SK-N-SH treated with all-trans-retinoic acid at 6 μM for 48 hours (cell line): ENCODE measurements at regions not wholly inside any gene's neighbourhood (a gene's known extent, or its start where the extent isn't known, plus 50 kb on each side); places are given as distances from the start of the nearest gene placed in this dataset.
"Not testable (repeated sequence)": the region's sequence is repeated elsewhere in the genome, so short reads cannot be mapped to it uniquely, and the experiment has no call there.

ENCODE experiments used
- ATAC-seq: fragments of 200-7000 bp; cut with Tn5 transposase; 3 replicates; pipeline ENCODE4 v1.9.1; 2020; ENCODE audit warnings: mild to moderate bottlenecking, moderate library complexity
- ARNTL ChIP-seq: fragments of 450-650 bp; formaldehyde crosslinking; IDR thresholded peaks from 2 replicates; pipeline ENCODE4 v1.5.0; 2020; ENCODE audit warnings: low read depth, mild to moderate bottlenecking, moderate library complexity, borderline replicate concordance
- BACH2 ChIP-seq: fragments of 250-450 bp; sonication (Bioruptor Pico); IDR thresholded peaks from 2 replicates; pipeline ENCODE4 v1.9.0; 2021; ENCODE audit warnings: mild to moderate bottlenecking, borderline replicate concordance
- CREB5 ChIP-seq: fragments of 250-450 bp; sonication (Bioruptor Pico); IDR thresholded peaks from 2 replicates; pipeline ENCODE4 v1.5.1; 2020; ENCODE audit warnings: low read depth, mild to moderate bottlenecking, moderate library complexity
- CSDC2 ChIP-seq: fragments of 250-450 bp; sonication (Bioruptor Pico); IDR thresholded peaks from 2 replicates; pipeline ENCODE4 v1.5.0; 2020; ENCODE audit warnings: mild to moderate bottlenecking, moderate library complexity
- CSRNP3 ChIP-seq: fragments of 250-450 bp; sonication (Bioruptor Pico); IDR thresholded peaks from 2 replicates; pipeline ENCODE4 v1.5.1; 2021; ENCODE audit warnings: mild to moderate bottlenecking, moderate library complexity
- ESRRG ChIP-seq: fragments of 250-450 bp; sonication (Bioruptor Pico); IDR thresholded peaks from 2 replicates; pipeline ENCODE4 v1.6.1; 2021; ENCODE audit warnings: mild to moderate bottlenecking
- GLIS3 ChIP-seq: fragments of 250-450 bp; sonication (Bioruptor Pico); IDR thresholded peaks from 2 replicates; pipeline ENCODE4 v1.5.0; 2020; ENCODE audit warnings: mild to moderate bottlenecking, moderate library complexity
- ISL1 ChIP-seq: fragments of 250-450 bp; sonication (Bioruptor Pico); IDR thresholded peaks from 2 replicates; pipeline ENCODE4 v2.1.2; 2022; ENCODE audit warnings: mild to moderate bottlenecking, moderate library complexity
- POU6F1 ChIP-seq: fragments of 250-450 bp; sonication (Bioruptor Pico); IDR thresholded peaks from 2 replicates; pipeline ENCODE4 v1.8.0; 2021; ENCODE audit warnings: low read depth, mild to moderate bottlenecking, moderate library complexity, borderline replicate concordance
- PPARA ChIP-seq: fragments of 250-450 bp; sonication (Bioruptor Pico); IDR thresholded peaks from 2 replicates; pipeline ENCODE4 v1.5.0; 2020; ENCODE audit warnings: mild to moderate bottlenecking, borderline replicate concordance
- RARB ChIP-seq: fragments of 250-450 bp; sonication (Bioruptor Pico); IDR thresholded peaks from 2 replicates; pipeline ENCODE4 v1.8.0; 2021; ENCODE audit warnings: mild to moderate bottlenecking, moderate library complexity
- SNAI2 ChIP-seq: fragments of 250-450 bp; sonication (Bioruptor Pico); IDR thresholded peaks from 2 replicates; pipeline ENCODE4 v1.5.0; 2020; ENCODE audit warnings: mild to moderate bottlenecking, moderate library complexity
- TCF4 ChIP-seq: fragments of 250-450 bp; sonication (Bioruptor Pico); IDR thresholded peaks from 2 replicates; pipeline ENCODE4 v1.8.0; 2021; ENCODE audit warnings: mild to moderate bottlenecking, moderate library complexity, borderline replicate concordance
- TOX ChIP-seq: fragments of 250-450 bp; sonication (Bioruptor Pico); IDR thresholded peaks from 2 replicates; pipeline ENCODE4 v1.8.0; 2021; ENCODE audit warnings: mild to moderate bottlenecking, moderate library complexity, borderline replicate concordance
- TSHZ2 ChIP-seq: fragments of 250-450 bp; sonication (Bioruptor Pico); IDR thresholded peaks from 2 replicates; pipeline ENCODE4 v1.5.0; 2020; ENCODE audit warnings: mild to moderate bottlenecking, moderate library complexity
- ZC3H10 ChIP-seq: fragments of 250-450 bp; sonication (Bioruptor Pico); IDR thresholded peaks from 2 replicates; pipeline ENCODE4 v1.5.1; 2021; ENCODE audit warnings: mild to moderate bottlenecking, moderate library complexity
- ZFP3 ChIP-seq: fragments of 250-450 bp; sonication (Bioruptor Pico); IDR thresholded peaks from 2 replicates; pipeline ENCODE4 v1.5.0; 2020; ENCODE audit warnings: mild to moderate bottlenecking, moderate library complexity
- ZFP30 ChIP-seq: fragments of 450-650 bp; formaldehyde crosslinking; IDR thresholded peaks from 2 replicates; pipeline ENCODE4 v1.5.0; 2022; ENCODE audit warnings: mild to moderate bottlenecking, moderate library complexity
- ZNF565 ChIP-seq: fragments of 450-650 bp; formaldehyde crosslinking; conservative IDR thresholded peaks from 2 replicates; pipeline ENCODE4 v1.5.0; 2020; ENCODE audit warnings: low read depth, mild to moderate bottlenecking, moderate library complexity
- ZNF70 ChIP-seq: fragments of 450-650 bp; formaldehyde crosslinking; IDR thresholded peaks from 2 replicates; pipeline ENCODE4 v1.5.0; 2020; ENCODE audit warnings: mild to moderate bottlenecking, moderate library complexity
- ZNF8 ChIP-seq: fragments of 450-650 bp; formaldehyde crosslinking; IDR thresholded peaks from 2 replicates; pipeline ENCODE4 v1.5.0; 2020; ENCODE audit warnings: mild to moderate bottlenecking, moderate library complexity

GRCh38 chr9:101930783-101931182 lies 192.3 kb upstream of the GRIN3A start:
- no peak for ATAC-seq
- no peak for TF ChIP-seq SNAI2 (CRISPR knock-in tag)
- no peak for TF ChIP-seq ESRRG (CRISPR knock-in tag)
- TF ChIP-seq ZFP3 (CRISPR knock-in tag), result no peak
- TF ChIP-seq ZNF565 (CRISPR knock-in tag), result no peak
- no peak for TF ChIP-seq ISL1 (CRISPR knock-in tag)
- no peak for TF ChIP-seq PPARA (CRISPR knock-in tag)
- TF ChIP-seq TOX, result no peak
- no peak for TF ChIP-seq RARB
- TF ChIP-seq POU6F1 (CRISPR knock-in tag), result no peak
- TF ChIP-seq ZNF70, result no peak
- no peak for TF ChIP-seq TSHZ2 (CRISPR knock-in tag)
- no peak for TF ChIP-seq ARNTL (CRISPR knock-in tag)
- no peak for TF ChIP-seq ZC3H10 (CRISPR knock-in tag)
- TF ChIP-seq ZFP30 (CRISPR knock-in tag), result no peak
- no peak for TF ChIP-seq BACH2 (CRISPR knock-in tag)
- TF ChIP-seq CREB5, result no peak
- no peak for TF ChIP-seq GLIS3
- TF ChIP-seq ZNF8 (CRISPR knock-in tag), result no peak

GRCh38 chr9:101925498-101925897 lies 187.1 kb upstream of the GRIN3A start:
- no peak for ATAC-seq
- TF ChIP-seq ISL1 (CRISPR knock-in tag) (no peak), ZFP30 (CRISPR knock-in tag) (no peak), GLIS3 (no peak), TOX (no peak), RARB (no peak), CSRNP3 (CRISPR knock-in tag) (no peak), ESRRG (CRISPR knock-in tag) (no peak), ZNF8 (CRISPR knock-in tag) (no peak), ZNF565 (CRISPR knock-in tag) (no peak), CREB5 (no peak), TCF4 (no peak), CSDC2 (no peak), SNAI2 (CRISPR knock-in tag) (no peak), ARNTL (CRISPR knock-in tag) (no peak), ZNF70 (no peak), PPARA (CRISPR knock-in tag) (no peak), ZC3H10 (CRISPR knock-in tag) (no peak)
- TF ChIP-seq, all 23 proteins: peak for 0

GRCh38 chr9:101923451-101923850 lies 185.0 kb upstream of the GRIN3A start:
- TF ChIP-seq GLIS3 (no peak), ZC3H10 (CRISPR knock-in tag) (no peak), PPARA (CRISPR knock-in tag) (no peak), TSHZ2 (CRISPR knock-in tag) (no peak)
- no peak for ATAC-seq

- ATAC-seq, result not testable (repeated sequence)
Measured at GRCh38 chr9:101916948-101917347, 178.5 kb upstream of the GRIN3A start.
